ENCODE measurements at regions not wholly inside any gene's neighbourhood (a gene's known extent, or its start where the extent isn't known, plus 50 kb on each side); places are given as distances from the start of the nearest gene placed in this dataset.

DNA sequence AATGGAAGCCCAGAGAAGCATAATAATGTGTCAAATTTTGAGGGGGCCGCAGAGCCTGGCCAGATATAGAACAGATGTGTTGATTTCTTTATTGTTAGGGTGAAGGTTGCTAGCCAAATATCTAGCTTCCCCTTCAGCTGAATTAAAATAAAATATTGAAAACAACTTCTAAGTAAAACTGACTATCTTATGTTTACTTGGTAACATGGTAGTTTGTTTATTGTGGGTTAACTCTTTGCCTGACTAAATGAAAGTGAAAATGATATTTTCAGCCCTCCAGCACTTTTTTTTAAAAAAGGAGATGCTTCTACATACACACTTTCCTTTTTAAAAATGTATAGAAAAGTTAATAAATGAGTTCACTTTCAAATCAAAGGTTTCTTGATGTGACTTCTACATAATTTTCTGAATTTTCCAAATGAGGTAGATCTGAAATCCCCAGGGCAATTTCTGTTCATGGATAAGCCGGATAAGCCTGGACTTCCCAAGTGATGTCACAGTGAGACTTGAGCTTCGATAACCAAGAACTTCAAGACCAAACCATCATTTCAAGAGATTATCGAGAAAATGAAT, 172.1 kb upstream of the OLIG3 start:
- TF ChIP-seq, protein P1, sequence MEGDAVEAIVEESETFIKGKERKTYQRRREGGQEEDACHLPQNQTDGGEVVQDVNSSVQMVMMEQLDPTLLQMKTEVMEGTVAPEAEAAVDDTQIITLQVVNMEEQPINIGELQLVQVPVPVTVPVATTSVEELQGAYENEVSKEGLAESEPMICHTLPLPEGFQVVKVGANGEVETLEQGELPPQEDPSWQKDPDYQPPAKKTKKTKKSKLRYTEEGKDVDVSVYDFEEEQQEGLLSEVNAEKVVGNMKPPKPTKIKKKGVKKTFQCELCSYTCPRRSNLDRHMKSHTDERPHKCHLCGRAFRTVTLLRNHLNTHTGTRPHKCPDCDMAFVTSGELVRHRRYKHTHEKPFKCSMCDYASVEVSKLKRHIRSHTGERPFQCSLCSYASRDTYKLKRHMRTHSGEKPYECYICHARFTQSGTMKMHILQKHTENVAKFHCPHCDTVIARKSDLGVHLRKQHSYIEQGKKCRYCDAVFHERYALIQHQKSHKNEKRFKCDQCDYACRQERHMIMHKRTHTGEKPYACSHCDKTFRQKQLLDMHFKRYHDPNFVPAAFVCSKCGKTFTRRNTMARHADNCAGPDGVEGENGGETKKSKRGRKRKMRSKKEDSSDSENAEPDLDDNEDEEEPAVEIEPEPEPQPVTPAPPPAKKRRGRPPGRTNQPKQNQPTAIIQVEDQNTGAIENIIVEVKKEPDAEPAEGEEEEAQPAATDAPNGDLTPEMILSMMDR (IDR thresholded peaks at IDR 0.05; ENCODE audit: borderline replicate concordance, control extremely low read depth, extremely low read depth, insufficient read depth, missing control alignments), result no peak
- in situ Hi-C loops (cut with MboI; ENCODE audit: low sequenced_read_pairs, unreplicated experiment), result no loop called here
- DNase-seq (ENCODE audit: low spot score), result no peak

DNA sequence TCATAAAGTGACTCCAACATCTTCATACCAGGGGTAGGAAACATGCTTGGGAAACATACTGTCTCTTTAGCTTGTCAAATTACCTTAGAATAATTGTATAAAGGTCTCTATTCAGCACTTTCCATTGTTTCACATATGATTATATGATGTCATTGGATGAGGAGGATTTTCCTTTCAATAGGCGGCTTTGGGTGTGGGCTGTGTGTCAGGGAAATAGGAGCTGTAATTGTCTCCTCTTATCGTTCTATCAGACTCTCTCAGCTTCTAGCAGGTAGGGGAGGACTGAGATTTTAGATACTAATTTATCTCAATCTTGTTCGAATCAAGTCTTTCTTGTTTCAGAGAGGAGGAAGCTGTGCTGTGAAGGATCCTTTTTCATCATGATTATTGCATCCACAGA, 179.4 kb upstream of the OLIG3 start:
- in situ Hi-C loops (cut with MboI; ENCODE audit: low sequenced_read_pairs, unreplicated experiment), result no loop called here
- no peak for DNase-seq (ENCODE audit: low spot score)

DNA sequence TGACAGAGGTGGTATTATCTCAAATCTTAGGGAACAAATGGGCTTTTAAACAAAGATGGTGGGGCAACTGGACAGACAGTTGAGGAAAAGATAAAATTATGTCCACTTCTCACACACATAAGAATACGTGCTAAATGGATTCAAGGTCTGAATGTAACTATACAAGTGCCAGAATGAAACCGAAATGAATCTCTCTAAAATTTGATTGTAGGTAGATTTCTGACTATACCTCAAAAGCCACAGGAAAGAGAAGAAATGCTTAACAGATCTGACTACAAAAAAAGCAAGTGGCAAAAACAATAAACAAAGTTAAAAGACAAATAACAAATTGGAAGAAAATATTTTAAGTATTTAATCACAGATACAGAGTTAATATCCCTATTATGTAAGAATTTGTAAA, 182.7 kb upstream of the OLIG3 start:
- TF ChIP-seq, protein P1 (IDR thresholded peaks at IDR 0.05; ENCODE audit: borderline replicate concordance, control extremely low read depth, extremely low read depth, insufficient read depth, missing control alignments), result no peak
- in situ Hi-C loops (cut with MboI; ENCODE audit: low sequenced_read_pairs, unreplicated experiment), result no loop called here

More for the DNA sequence above, 179.4 kb upstream of the OLIG3 start:
- TF ChIP-seq, protein P1 (IDR thresholded peaks at IDR 0.05; ENCODE audit: borderline replicate concordance, control extremely low read depth, extremely low read depth, insufficient read depth, missing control alignments), result no peak

DNA sequence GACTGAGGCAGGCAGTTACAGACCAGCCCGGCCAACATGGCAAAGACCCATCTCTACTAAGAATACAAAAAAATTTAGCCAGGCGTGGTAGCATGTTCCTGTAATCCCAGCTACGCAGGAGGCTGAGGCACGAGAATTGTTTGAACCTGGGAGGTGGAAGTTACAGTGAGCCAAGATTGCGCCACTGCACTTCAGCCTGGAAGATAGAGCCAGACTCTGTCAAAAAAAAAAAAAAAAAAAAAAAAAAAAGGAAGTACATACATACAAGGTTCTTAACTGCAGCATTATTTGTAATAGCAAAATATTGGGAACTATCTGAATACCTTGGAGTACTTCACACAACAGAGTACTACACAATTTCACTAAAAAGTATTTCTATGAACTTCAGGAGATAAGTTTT, 183.5 kb upstream of the OLIG3 start:
- TF ChIP-seq, protein P1 (IDR thresholded peaks at IDR 0.05; ENCODE audit: borderline replicate concordance, control extremely low read depth, extremely low read depth, insufficient read depth, missing control alignments), result no peak
- DNase-seq (ENCODE audit: low spot score), result no peak
- in situ Hi-C loops (cut with MboI; ENCODE audit: low sequenced_read_pairs, unreplicated experiment), result no loop called here

More for the DNA sequence above, 182.7 kb upstream of the OLIG3 start:
- no peak for DNase-seq (ENCODE audit: low spot score)

DNA sequence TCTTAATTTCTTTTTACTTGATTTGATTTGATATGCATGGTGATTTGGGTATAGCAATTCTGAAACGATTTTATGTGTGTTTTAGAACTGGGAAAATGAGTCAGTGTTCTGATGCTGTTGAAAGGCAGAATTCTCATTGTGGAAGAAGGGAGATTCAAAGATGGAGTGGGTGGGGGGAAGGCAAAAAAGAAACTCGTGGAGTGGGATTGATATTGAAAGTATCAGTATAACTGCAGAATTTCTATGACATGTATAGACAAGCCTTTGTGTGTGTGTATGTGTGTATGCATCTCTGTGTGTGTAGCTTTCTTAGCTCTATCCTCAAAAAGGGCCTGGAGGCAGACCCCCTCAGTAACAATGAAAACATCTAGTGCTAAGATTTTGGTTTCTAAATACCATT, 184.3 kb upstream of the OLIG3 start:
- in situ Hi-C loops (cut with MboI; ENCODE audit: low sequenced_read_pairs, unreplicated experiment), result no loop called here
- TF ChIP-seq, protein P1 (IDR thresholded peaks at IDR 0.05; ENCODE audit: borderline replicate concordance, control extremely low read depth, extremely low read depth, insufficient read depth, missing control alignments), result no peak
- no peak for DNase-seq (ENCODE audit: low spot score)

DNA sequence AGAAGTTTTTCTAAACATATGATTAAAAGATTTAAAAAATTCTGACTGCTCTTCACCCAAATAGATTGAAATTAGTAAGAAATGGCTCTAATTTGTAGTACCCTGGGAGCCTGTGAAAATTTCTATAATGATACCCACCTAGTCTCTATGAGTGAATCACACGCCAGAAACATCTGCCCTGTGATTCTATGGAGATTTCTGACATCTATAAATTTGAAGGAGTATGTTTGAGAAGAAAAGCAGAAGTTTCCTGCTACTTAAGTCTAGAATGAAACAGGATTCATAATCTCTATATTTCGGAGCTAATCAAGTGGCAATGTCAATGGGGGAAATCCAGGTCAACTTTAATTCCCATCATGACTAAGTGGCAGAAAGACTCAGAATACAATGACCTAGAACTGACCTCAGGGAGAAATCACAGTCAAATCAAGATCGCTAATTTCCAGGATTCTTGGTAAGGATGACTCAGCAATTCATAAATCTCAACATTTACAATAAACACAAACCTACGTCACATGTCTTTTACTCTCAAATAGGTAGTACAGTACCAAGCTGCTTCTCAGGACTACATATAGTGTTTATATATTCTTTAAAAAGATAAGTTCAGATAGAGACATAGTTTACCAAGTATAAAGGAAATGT, 186.2 kb upstream of the TNFAIP3 start:
- in situ Hi-C loops (cut with MboI; ENCODE audit: low sequenced_read_pairs, unreplicated experiment), result no loop called here
- DNase-seq (ENCODE audit: low spot score), result no peak
- TF ChIP-seq, protein P1 (IDR thresholded peaks at IDR 0.05; ENCODE audit: borderline replicate concordance, control extremely low read depth, extremely low read depth, insufficient read depth, missing control alignments), result no peak

All from GM13976 (cell line).